Epidermal melanocyte (primary cell): ENCODE measurements at regions not wholly inside any gene's neighbourhood (a gene's known extent, or its start where the extent isn't known, plus 50 kb on each side); places are given as distances from the start of the nearest gene placed in this dataset.

Experiments
- DNase-seq: peaks from one replicate; pipeline ENCODE4 v3.0.0; 2011; ENCODE audit warnings: low spot score; ENCODE audit not compliant: insufficient read length

GRCh38 chr15:87267798-87268197 lies 988.7 kb downstream of the NTRK3 start:
- peak; percentile 20 for DNase-seq

- no peak for DNase-seq
Measured at GRCh38 chr15:87263871-87264270, 992.7 kb downstream of the NTRK3 start.

- no peak for DNase-seq
Measured at GRCh38 chr15:87263296-87263695, 993.2 kb downstream of the NTRK3 start.

- DNase-seq = no peak
Measured at GRCh38 chr15:87245592-87245991, 1010.9 kb downstream of the NTRK3 start.

- no peak for DNase-seq
Measured at GRCh38 chr15:87243474-87243873, 1013.1 kb downstream of the NTRK3 start.

GRCh38 chr15:87239582-87240230 lies 1016.8 kb downstream of the NTRK3 start:
- no peak for DNase-seq

GRCh38 chr15:87238451-87239068 lies 1018.0 kb downstream of the NTRK3 start:
- no peak for DNase-seq

GRCh38 chr15:87228460-87228859 lies 1028.1 kb downstream of the NTRK3 start:
- DNase-seq = no peak

GRCh38 chr15:87227846-87228245 lies 1028.7 kb downstream of the NTRK3 start:
- DNase-seq = no peak

- no peak for DNase-seq
Measured at GRCh38 chr15:87225436-87225835, 1031.1 kb downstream of the NTRK3 start.

- DNase-seq = no peak
Measured at GRCh38 chr15:87224404-87224803, 1032.1 kb downstream of the NTRK3 start.

- no peak for DNase-seq
Measured at GRCh38 chr15:87219650-87220615, 1036.6 kb downstream of the NTRK3 start.

GRCh38 chr15:87215100-87215499 lies 1041.4 kb downstream of the NTRK3 start:
- DNase-seq = no peak

GRCh38 chr15:87213626-87214025 lies 1042.9 kb downstream of the NTRK3 start:
- DNase-seq = no peak

- DNase-seq = no peak
Measured at GRCh38 chr15:87212041-87212440, 1044.5 kb downstream of the NTRK3 start.

- no peak for DNase-seq
Measured at GRCh38 chr15:87211547-87211946, 1045.0 kb downstream of the NTRK3 start.

GRCh38 chr15:87209891-87210689 lies 1046.4 kb downstream of the NTRK3 start:
- no peak for DNase-seq

GRCh38 chr15:87207990-87208580 lies 1048.5 kb downstream of the NTRK3 start:
- DNase-seq = no peak

- no peak for DNase-seq
Measured at GRCh38 chr15:87207251-87207650, 1049.3 kb downstream of the NTRK3 start.

- DNase-seq = no peak
Measured at GRCh38 chr15:87201986-87202385, 1054.6 kb downstream of the NTRK3 start.

GRCh38 chr15:87200149-87200548 lies 1056.4 kb downstream of the NTRK3 start:
- DNase-seq = no peak
